ENCODE measurements at regions not wholly inside any gene's neighbourhood (a gene's known extent, or its start where the extent isn't known, plus 50 kb on each side); places are given as distances from the start of the nearest gene placed in this dataset.

GRCh38 chr1:229139331-229140118, 131.4 kb upstream of the RAB4A start:
- TF ChIP-seq CTCF (IDR thresholded peaks at IDR 0.05; ENCODE audit: low read depth, low read length) (no peak), EZH2phosphoT487 (IDR thresholded peaks at IDR 0.05; ENCODE audit: low read depth) (no peak)

Measured in OCI-LY3 (cell line).